ENCODE measurements at regions not wholly inside any gene's neighbourhood (a gene's known extent, or its start where the extent isn't known, plus 50 kb on each side); places are given as distances from the start of the nearest gene placed in this dataset.

GRCh38 chrX:94830717-94831116, 1156.7 kb downstream of the FAM133A start:
- no peak for TF ChIP-seq CTCF (IDR thresholded peaks at IDR 0.05; ENCODE audit: low read depth, low read length, poor library complexity, severe bottlenecking)
- no peak for TF ChIP-seq EZH2phosphoT487 (IDR thresholded peaks at IDR 0.05; ENCODE audit: borderline replicate concordance, low read length)

Data from DOHH2 (cell line).